GM21515 (cell line): ENCODE measurements at regions not wholly inside any gene's neighbourhood (a gene's known extent, or its start where the extent isn't known, plus 50 kb on each side); places are given as distances from the start of the nearest gene placed in this dataset.
A peak's percentile ranks its signal among the peaks of the same experiment; 100 is the strongest.
"Not testable (repeated sequence)": the region's sequence is repeated elsewhere in the genome, so short reads cannot be mapped to it uniquely, and the experiment has no call there.

Experiments used
- ATAC-seq: cut with Tn5 transposase; IDR thresholded peaks from one replicate; pipeline ENCODE4 v1.9.1; 2021; ENCODE audit not compliant: unreplicated experiment

GRCh38 chr15:39400821-39401550 lies 179.9 kb upstream of the THBS1 start:
- ATAC-seq, result no peak

- no peak for ATAC-seq
Observed at GRCh38 chr15:39403640-39404117, 177.2 kb upstream of the THBS1 start.

GRCh38 chr15:39404767-39405181 lies 176.1 kb upstream of the THBS1 start:
- ATAC-seq, result no peak

- peak; percentile 68 for ATAC-seq
Observed at GRCh38 chr15:39406485-39406884, 174.4 kb upstream of the THBS1 start.

- no peak for ATAC-seq
Observed at GRCh38 chr15:39407116-39407515, 173.8 kb upstream of the THBS1 start.

GRCh38 chr15:39409876-39410530 lies 170.9 kb upstream of the THBS1 start:
- no peak for ATAC-seq

GRCh38 chr15:39411102-39411989 lies 169.5 kb upstream of the THBS1 start:
- peak; percentile 81 for ATAC-seq

- peak; percentile 59 for ATAC-seq
Observed at GRCh38 chr15:39413558-39413957, 167.3 kb upstream of the THBS1 start.

- ATAC-seq, result no peak
Observed at GRCh38 chr15:39414201-39414600, 166.7 kb upstream of the THBS1 start.

GRCh38 chr15:39415634-39416033 lies 165.2 kb upstream of the THBS1 start:
- ATAC-seq, result no peak

GRCh38 chr15:39416258-39416657 lies 164.6 kb upstream of the THBS1 start:
- ATAC-seq, result no peak

- no peak for ATAC-seq
Observed at GRCh38 chr15:39417366-39418134, 163.3 kb upstream of the THBS1 start.

GRCh38 chr15:39419651-39420050 lies 161.2 kb upstream of the THBS1 start:
- ATAC-seq, result no peak

- not testable (repeated sequence) for ATAC-seq
Observed at GRCh38 chr15:39420123-39420852, 160.6 kb upstream of the THBS1 start.

- ATAC-seq, result not testable (repeated sequence)
Observed at GRCh38 chr15:39420853-39421192, 160.1 kb upstream of the THBS1 start.

- peak; percentile 90 for ATAC-seq
Observed at GRCh38 chr15:39426552-39427532, 154.0 kb upstream of the THBS1 start.

- ATAC-seq, result no peak
Observed at GRCh38 chr15:39427705-39428104, 153.2 kb upstream of the THBS1 start.

GRCh38 chr15:39429898-39430357 lies 151.0 kb upstream of the THBS1 start:
- ATAC-seq, result no peak

GRCh38 chr15:39430389-39430788 lies 150.5 kb upstream of the THBS1 start:
- no peak for ATAC-seq
